Inflammatory macrophage (primary cell): ENCODE measurements at regions not wholly inside any gene's neighbourhood (a gene's known extent, or its start where the extent isn't known, plus 50 kb on each side); places are given as distances from the start of the nearest gene placed in this dataset.

Experiments
- DNase-seq, 2 donors: peaks; one replicate each; pipeline ENCODE4 v3.0.0-alpha.2; 2020 to 2022

GRCh38 chr1:208918160-208918559 lies 665.4 kb upstream of the CAMK1G start:
- DNase-seq: no peak

GRCh38 chr1:208919371-208919770 lies 664.1 kb upstream of the CAMK1G start:
- no peak for DNase-seq

DNA sequence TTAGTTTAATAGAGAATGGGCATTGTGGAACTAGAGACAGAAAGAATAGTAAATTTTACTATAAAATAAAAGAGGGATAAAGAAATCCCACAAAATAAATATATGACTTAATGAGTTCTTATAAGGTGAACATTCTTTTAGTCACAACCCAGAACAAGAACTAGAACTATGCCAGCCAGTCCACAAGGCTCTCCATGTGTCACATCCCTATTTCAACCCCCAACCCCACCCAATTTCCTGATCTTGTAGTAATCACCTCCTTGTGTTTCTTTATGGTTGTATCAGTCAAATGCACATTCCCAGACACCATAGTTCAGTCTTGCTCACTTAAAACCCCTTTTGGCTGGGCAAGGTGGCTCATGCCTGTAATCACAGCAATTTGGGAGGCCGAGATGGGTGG lies 662.3 kb upstream of the CAMK1G start:
- DNase-seq: no peak

- no peak for DNase-seq
Measured at GRCh38 chr1:208923456-208923855, 660.1 kb upstream of the CAMK1G start.

DNA sequence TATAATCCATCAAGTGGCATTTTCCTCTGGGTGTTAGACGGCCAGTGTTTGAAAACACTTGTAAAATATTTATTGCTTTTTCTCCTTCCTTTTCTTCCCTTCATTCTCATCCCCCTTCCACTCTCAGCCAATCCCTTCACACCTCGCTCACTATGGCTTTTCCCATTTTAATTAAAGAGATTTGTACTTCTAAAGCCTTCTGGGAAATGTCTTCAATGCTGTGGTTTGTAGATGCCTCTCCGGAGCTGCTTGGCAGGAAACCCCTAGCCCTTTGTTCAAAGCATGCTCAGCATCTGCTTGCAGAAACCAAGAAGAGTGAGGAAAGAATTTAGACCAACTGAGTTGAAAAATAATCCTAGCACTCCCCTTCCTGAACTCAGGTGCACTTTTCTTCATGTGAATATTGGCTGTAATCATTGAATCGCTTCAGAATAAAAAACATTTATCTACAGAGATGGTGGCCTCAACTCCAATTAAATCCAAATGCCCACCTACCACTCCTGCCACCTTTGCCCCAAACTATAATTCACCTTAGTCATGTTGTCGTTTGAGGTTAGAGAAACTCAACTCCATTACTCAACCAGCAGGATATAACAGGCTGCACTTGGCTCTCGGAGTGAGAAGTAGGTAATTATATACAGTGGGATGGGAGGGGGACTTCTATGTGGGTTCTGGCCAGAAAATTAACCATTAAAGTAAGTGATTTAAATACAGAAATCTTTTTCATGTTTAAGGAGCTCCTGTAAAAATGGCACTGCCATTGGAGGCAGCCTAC lies 659.4 kb upstream of the CAMK1G start:
- no peak for DNase-seq

DNA sequence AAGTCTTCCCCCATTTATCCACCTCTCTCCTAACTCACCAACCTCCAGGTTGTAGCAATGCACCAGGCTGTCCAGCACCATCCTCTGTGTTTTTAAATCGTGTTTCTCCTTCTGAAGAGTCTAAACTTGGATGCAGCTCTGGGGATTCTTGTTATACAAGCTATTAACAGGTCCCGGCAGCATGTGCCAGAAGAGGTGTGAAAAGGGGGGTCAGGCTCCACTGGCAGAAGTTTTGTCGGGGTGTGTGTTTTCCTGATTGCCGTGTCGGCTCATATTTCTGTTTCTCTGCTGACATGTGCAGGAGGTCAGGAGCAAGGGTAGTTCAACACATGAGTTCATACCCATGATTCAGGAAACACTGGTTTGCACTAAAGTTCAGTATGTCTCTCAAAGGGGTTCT lies 658.6 kb upstream of the CAMK1G start:
- DNase-seq: no peak

- DNase-seq: no peak
Measured at GRCh38 chr1:208928349-208929010, 655.0 kb upstream of the CAMK1G start.

DNA sequence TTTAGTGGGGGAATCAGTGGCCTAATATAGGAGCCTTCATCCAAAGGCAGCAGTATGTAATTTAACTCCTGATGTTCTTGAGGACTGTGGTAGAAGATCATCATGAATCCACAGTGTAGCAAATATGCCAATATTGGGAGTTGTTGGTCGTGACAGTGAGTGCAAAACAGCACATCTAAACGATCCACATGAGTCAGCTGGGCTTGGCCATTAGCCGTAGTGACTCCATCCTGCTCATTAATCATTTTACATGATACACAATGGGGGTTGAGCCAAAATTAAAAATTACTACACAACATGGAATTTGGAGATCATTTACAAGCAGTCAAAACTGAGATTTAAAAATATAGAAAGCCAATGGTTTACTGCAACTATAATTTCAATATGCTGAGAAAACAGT lies 653.9 kb upstream of the CAMK1G start:
- DNase-seq: no peak

GRCh38 chr1:208931936-208932335 lies 651.6 kb upstream of the CAMK1G start:
- DNase-seq: no peak

DNA sequence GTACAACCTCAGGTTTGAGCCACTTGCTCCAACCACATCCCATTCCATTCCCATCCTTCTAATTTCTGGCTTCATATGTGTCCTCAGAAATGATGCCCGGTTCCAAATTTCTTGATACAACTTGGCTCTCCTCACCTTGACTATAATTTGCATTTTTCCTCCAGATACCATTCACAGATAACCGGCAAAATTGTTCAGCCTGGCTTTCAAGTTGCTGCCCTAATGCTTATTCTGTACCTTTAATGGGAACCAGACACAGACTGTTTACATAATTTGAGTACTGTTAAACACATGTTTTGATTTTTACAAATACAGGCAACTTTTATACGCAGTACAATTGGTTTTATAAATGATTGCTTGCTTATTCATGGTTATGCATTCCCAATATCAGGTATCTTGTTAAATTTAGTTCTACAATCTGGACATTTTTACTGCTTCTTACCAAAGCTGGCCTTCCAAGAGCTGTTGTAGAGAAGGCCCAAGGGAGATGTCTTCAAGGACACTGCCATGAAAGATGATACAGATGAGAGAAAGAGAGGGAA lies 649.5 kb upstream of the CAMK1G start:
- no peak for DNase-seq

GRCh38 chr1:208934933-208935332 lies 648.6 kb upstream of the CAMK1G start:
- no peak for DNase-seq

GRCh38 chr1:208935517-208936187 lies 647.9 kb upstream of the CAMK1G start:
- no peak for DNase-seq

DNA sequence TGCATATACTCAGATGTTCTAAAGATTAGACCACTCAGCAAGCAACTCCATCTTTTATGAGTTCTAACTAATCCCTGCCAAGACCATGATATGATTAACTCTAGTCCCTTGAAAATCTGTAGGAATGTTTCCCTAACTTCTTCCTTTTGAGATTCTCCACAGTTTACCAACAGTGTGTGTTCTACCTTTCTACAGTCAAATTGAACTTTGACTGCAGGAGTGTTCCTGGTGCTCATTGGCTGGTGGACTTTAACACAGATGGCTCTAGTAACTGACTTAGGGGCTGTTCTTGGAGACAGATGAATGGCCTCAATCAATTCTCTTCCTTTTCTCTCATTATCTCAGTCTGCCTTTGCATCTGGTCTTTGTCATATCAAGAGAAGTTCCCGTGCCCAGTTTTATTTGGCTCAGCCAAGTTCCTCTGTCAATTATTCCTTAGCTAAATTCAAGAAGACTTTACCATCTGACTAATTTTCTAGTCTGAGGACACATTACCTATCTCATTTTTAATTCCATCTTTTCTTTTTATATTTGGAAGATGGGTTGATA lies 643.9 kb upstream of the CAMK1G start:
- DNase-seq: no peak

DNA sequence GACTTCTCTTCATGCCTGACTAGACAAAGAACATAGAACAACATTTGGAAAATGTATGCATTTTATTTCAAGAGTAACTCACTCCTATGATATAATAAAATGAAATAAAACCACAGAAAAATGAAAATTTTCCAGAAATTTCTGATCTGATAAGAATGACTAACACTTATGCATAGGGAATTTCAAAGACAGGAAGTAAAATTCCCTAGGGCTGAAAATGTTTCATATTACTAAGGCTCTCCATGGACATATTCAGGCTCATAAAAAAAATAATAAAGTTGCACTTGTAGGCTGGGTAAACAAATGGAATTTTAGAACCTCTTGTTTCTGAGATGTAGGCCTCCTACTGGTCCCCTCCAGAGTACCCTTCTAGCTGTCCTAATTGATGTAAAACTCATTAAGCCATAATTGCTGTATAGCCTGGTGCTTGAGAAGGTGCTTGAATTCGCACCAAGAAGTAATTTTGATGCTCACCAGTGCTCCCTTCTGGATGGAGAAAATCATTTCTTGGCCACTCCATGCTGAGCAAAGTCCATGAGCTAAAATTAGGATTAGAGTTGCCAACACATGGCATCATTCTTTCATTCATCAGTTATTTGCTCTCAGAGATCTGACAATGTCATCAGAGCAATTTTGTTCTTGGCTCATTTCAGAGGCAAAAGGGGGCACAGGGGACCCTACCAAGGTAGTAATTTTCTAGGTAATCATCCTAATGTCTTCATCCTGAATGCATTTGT lies 641.0 kb upstream of the CAMK1G start:
- no peak for DNase-seq

GRCh38 chr1:208943291-208943690 lies 640.2 kb upstream of the CAMK1G start:
- no peak for DNase-seq

DNA sequence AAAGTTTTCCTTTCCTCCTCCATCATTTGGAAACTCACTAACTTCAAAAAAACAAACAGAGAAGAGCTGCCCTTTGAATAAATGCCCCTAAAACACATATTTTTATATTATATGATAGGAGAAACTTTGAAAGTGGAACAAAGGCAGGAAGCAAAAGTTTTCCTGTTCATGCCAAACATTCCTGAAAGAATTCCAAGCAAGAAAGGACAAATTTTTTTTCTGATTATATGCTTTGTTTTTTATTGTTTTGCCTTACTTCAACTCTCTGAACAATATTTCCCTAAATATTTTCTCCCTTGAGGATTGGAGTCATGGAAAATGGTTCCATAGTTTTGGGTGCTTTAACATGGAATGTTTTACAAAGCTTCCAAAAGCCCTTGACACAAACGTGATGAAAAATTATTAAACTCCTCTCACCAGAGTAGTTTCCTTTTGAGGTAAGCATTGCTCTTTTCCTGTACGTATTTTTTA lies 638.5 kb upstream of the CAMK1G start:
- DNase-seq: no peak

DNA sequence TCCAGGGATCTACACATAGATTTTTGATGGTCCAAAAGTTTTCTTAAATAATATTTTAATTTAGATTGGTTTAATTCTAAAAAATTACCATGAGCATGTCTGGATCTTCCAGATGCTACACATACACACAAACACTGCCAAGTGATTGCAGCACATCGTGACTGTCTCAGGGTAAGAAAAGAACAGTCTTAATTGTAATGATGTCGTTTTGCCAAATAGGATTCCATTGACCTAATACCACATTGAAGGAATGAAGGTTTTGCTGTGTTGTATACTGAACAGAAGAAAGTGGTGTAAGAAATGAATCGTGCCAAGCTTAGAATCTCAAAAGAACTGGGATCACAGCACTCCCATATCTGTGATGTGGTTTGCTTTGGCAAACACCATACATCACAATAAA lies 633.3 kb upstream of the CAMK1G start:
- DNase-seq: no peak

DNA sequence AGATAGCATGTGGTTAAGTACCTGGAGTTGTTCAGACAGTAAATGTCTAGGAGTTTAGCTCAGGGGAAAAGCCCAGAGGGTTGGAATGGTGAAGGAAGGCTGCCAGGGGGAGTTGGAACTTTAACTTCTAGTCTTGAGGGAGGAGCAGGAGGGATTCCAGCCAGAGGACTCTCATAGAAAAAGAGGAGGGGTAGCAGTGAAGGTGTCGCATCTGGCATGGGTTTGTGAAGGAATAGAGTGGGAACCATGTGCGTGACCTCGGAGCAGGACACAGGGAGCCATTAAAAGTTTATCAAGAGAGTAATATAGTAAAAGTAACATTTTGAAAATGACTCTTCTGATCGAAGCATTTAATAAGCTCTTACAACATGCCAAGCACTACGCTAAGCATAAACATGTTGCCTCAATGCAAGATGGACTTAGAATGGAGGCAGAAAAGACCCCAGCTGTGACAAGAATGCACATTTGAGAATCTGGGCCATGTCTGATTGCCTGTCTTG lies 632.4 kb upstream of the CAMK1G start:
- no peak for DNase-seq

DNA sequence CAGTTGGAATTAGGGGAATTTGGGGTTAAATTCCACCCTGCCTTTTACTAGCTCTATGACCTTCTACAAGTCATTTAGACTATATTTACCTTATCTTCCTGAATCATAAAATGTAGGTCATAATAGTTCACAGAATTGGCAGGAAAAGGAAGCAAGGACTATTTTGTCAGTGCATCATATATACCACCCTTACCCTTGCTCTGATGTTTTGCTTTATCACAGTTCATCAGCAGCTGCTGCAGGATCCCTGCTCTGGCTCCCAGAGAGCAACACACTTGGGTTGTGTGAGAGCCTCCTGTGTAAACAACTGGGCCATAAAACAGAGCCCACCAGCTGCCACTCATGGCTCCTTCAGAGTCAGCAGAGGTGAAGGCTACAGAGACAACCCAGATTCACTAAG lies 631.6 kb upstream of the CAMK1G start:
- DNase-seq: no peak

DNA sequence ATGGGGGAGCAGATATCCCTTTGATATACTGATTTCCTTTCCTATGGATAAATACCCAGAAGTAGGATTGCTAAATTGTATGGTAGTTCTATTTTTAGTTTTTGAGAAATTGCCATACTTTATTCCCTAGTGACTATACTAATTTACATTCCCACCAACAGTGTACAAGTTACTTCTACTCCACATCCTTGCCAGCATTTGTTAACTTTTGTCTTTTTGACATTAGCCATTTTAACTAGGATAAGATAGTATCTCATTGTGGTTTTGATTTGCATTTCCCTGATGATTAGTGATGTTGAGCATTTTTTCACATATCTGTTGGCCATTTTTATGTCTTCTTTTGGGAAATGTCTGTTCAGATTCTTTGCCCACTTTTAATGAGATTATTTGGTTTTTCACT lies 620.6 kb upstream of the CAMK1G start:
- DNase-seq: no peak

GRCh38 chr1:208965351-208965750 lies 618.2 kb upstream of the CAMK1G start:
- no peak for DNase-seq

DNA sequence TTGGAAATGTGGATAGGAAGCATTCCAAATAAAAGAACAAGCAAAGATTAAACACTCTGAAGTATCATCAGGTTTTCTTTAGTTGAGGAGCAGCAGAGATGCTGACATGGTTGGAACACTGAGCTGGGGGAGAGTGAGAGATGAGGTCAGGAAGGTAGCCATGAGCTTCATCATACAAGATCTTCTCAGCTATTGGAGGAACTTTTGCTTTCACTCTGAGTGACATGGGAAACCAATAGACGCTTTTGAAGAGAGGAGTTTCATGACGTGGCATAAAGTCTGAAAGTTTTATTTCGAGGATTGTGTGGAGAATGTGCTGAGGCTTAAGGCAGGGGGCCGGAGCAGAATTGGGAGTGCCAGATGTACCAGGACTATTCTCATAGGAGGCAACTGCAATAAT lies 616.2 kb upstream of the CAMK1G start:
- DNase-seq: no peak
